GM23248 (cell line): ENCODE measurements at regions not wholly inside any gene's neighbourhood (a gene's known extent, or its start where the extent isn't known, plus 50 kb on each side); places are given as distances from the start of the nearest gene placed in this dataset.
"Not testable (repeated sequence)": the region's sequence is repeated elsewhere in the genome, so short reads cannot be mapped to it uniquely, and the experiment has no call there.

Source experiments
- DNase-seq: peaks from one replicate; pipeline ENCODE4 v3.0.0-alpha.2; 2015
- H2AFZ ChIP-seq: fragments of 200-600 bp; sonication (generic); 2 replicates; pipeline ENCODE4 v1.6.1; 2016; ENCODE audit warnings: antibody characterized with exemption
- H3F3A ChIP-seq: fragments of 200-600 bp; sonication (generic); 2 replicates; pipeline ENCODE4 v1.6.1; 2016; ENCODE audit warnings: mild to moderate bottlenecking, antibody characterized with exemption, mixed run types; ENCODE audit not compliant: insufficient read depth
- H3K27ac ChIP-seq: fragments of 200-600 bp; sonication (generic); 2 replicates; pipeline ENCODE4 v1.5.1; 2016; ENCODE audit warnings: mild to moderate bottlenecking
- H3K27me3 ChIP-seq: fragments of 200-600 bp; sonication (generic); replicated peaks from 2 replicates; pipeline ENCODE4 v1.6.1; 2016; ENCODE audit warnings: mild to moderate bottlenecking; ENCODE audit not compliant: insufficient read depth
- H3K36me3 ChIP-seq: fragments of 200-600 bp; sonication (generic); 2 replicates; pipeline ENCODE4 v1.6.1; 2016; ENCODE audit warnings: low read depth, mild to moderate bottlenecking
- H3K4me1 ChIP-seq: fragments of 200-600 bp; sonication (generic); 2 replicates; pipeline ENCODE4 v1.6.1; 2016; ENCODE audit warnings: mild to moderate bottlenecking; ENCODE audit not compliant: insufficient read depth
- H3K4me2 ChIP-seq: fragments of 200-600 bp; sonication (generic); one replicate; pipeline ENCODE4 v1.6.1; 2016; ENCODE audit warnings: mild to moderate bottlenecking; ENCODE audit not compliant: unreplicated experiment
- H3K4me3 ChIP-seq: fragments of 200-600 bp; sonication (generic); 2 replicates; pipeline ENCODE4 v1.5.1; 2016; ENCODE audit warnings: mild to moderate bottlenecking
- H3K79me2 ChIP-seq: fragments of 200-600 bp; sonication (generic); 2 replicates; pipeline ENCODE4 v1.6.1; 2016; ENCODE audit warnings: mild to moderate bottlenecking; ENCODE audit not compliant: insufficient read depth
- H3K9ac ChIP-seq: fragments of 200-600 bp; sonication (generic); 2 replicates; pipeline ENCODE4 v1.6.1; 2016; ENCODE audit warnings: mild to moderate bottlenecking
- H3K9me2 ChIP-seq: fragments of 200-600 bp; sonication (generic); 2 replicates; pipeline ENCODE4 v1.6.1; 2016; ENCODE audit warnings: mixed run types, mild to moderate bottlenecking, moderate library complexity; ENCODE audit not compliant: insufficient read depth
- H3K9me3 ChIP-seq: fragments of 200-600 bp; sonication (generic); one replicate; pipeline ENCODE4 v1.6.1; 2017; ENCODE audit warnings: low read depth
- H4K20me1 ChIP-seq: fragments of 200-600 bp; sonication (generic); 2 replicates; pipeline ENCODE4 v1.6.0; 2016; ENCODE audit not compliant: insufficient read depth
- EZH2 ChIP-seq: fragments of 200-600 bp; sonication (generic); IDR thresholded peaks from 2 replicates; pipeline ENCODE4 v1.6.1; 2018; ENCODE audit warnings: antibody characterized with exemption, mild to moderate bottlenecking; ENCODE audit not compliant: insufficient read depth, poor library complexity, severe bottlenecking
- EZH2phosphoT487 ChIP-seq: fragments of 200-600 bp; sonication (generic); IDR thresholded peaks from 2 replicates; pipeline ENCODE4 v1.6.1; 2018; ENCODE audit warnings: antibody characterized with exemption, moderate library complexity, mild to moderate bottlenecking, low read depth; ENCODE audit not compliant: insufficient read depth
- WGBS, 2 experiments: methylation state at CpG; one replicate each; pipeline ENCODE4 v1.1.6; 2015 to 2017; ENCODE audit warnings: low lambda C conversion rate in 2 of 2, low coverage in 1 of 2; ENCODE audit errors: missing lambda C conversion rate in 2 of 2; 5-methylcytosine and 5-hydroxymethylcytosine counted together
- in situ Hi-C: fragments of 300-500 bp; cut with MboI; formaldehyde crosslinking; loops from 2 replicates; pipeline ENCODE4 v1.15.0; 2020

GRCh38 chr2:190584980-190585661 is 50.6 kb upstream of the NEMP2 start:
- H3K36me3 ChIP-seq: no peaks in the 10 kb centered on the region
- H3K9ac ChIP-seq: no peak overlapping the region
- no peak for DNase-seq
- H3K9me3 ChIP-seq: no peaks in the 10 kb centered on the region
- H3K27me3 ChIP-seq: no peaks in the 10 kb centered on the region
- in situ Hi-C loops: no loop called here
- no peaks in the 10 kb centered on the region for H3K79me2 ChIP-seq
- no peaks in the 10 kb centered on the region for H3K4me1 ChIP-seq
- no peaks in the 10 kb centered on the region for H3F3A ChIP-seq
- H3K4me2 ChIP-seq: no peak overlapping the region
- H3K27ac ChIP-seq: no peak overlapping the region
- TF ChIP-seq EZH2phosphoT487 (no peak), EZH2 (no peak)
- H3K9me2 ChIP-seq: no peaks in the 10 kb centered on the region
- no peak overlapping the region for H3K4me3 ChIP-seq
- no peaks in the 10 kb centered on the region for H4K20me1 ChIP-seq
- 30 to 32% methylated on average over 2 of the region's 2 CpGs for WGBS, 2 experiments
- H2AFZ ChIP-seq: no peak overlapping the region

- no peaks in the 10 kb centered on the region for H3F3A ChIP-seq
- H3K4me2 ChIP-seq: no peak overlapping the region
- 90 to 94% methylated on average over 4 of the region's 4 CpGs for WGBS, 2 experiments
- no peak overlapping the region for H2AFZ ChIP-seq
- no peak overlapping the region for H3K27ac ChIP-seq
- H4K20me1 ChIP-seq: no peaks in the 10 kb centered on the region
- H3K36me3 ChIP-seq: no peaks in the 10 kb centered on the region
- DNase-seq: no peak
- H3K9ac ChIP-seq: no peak overlapping the region
- no peaks in the 10 kb centered on the region for H3K4me1 ChIP-seq
- H3K4me3 ChIP-seq: no peak overlapping the region
- in situ Hi-C loops: no loop called here
- no peaks in the 10 kb centered on the region for H3K27me3 ChIP-seq
- no peaks in the 10 kb centered on the region for H3K9me3 ChIP-seq
- H3K79me2 ChIP-seq: no peaks in the 10 kb centered on the region
- TF ChIP-seq EZH2 (no peak), EZH2phosphoT487 (no peak)
- no peaks in the 10 kb centered on the region for H3K9me2 ChIP-seq
Observed at GRCh38 chr2:190587106-190587505, 52.6 kb upstream of the NEMP2 start.

GRCh38 chr2:190589008-190589407 is 54.5 kb upstream of the NEMP2 start:
- Histone ChIP-seq H3K79me2 (no peaks in the 10 kb centered on the region), H3K4me1 (no peaks in the 10 kb centered on the region), H4K20me1 (no peaks in the 10 kb centered on the region), H3K9ac (no peak overlapping the region), H2AFZ (no peak overlapping the region), H3K9me3 (no peaks in the 10 kb centered on the region), H3K27me3 (no peaks in the 10 kb centered on the region), H3K4me2 (no peak overlapping the region), H3K27ac (no peak overlapping the region), H3K36me3 (no peaks in the 10 kb centered on the region), H3K4me3 (no peak overlapping the region), H3K9me2 (no peaks in the 10 kb centered on the region), H3F3A (no peaks in the 10 kb centered on the region)
- in situ Hi-C loops: no loop called here
- WGBS, 2 experiments: 81% methylated on average over 1 of the region's 1 CpG
- DNase-seq: no peak
- no peak for TF ChIP-seq EZH2phosphoT487

- no peak overlapping the region for H3K9ac ChIP-seq
- TF ChIP-seq EZH2phosphoT487 (no peak), EZH2 (no peak)
- no peaks in the 10 kb centered on the region for H3K27me3 ChIP-seq
- no peaks in the 10 kb centered on the region for H3F3A ChIP-seq
- no peak overlapping the region for H3K4me2 ChIP-seq
- no peak overlapping the region for H3K27ac ChIP-seq
- no peak for DNase-seq
- 93 to 99% methylated on average over 3 of the region's 3 CpGs for WGBS, 2 experiments
- no peaks in the 10 kb centered on the region for H3K4me1 ChIP-seq
- no peak overlapping the region for H3K4me3 ChIP-seq
- H3K9me2 ChIP-seq: no peaks in the 10 kb centered on the region
- no peaks in the 10 kb centered on the region for H3K79me2 ChIP-seq
- in situ Hi-C loops: no loop called here
- H3K36me3 ChIP-seq: no peaks in the 10 kb centered on the region
- H3K9me3 ChIP-seq: no peaks in the 10 kb centered on the region
- H2AFZ ChIP-seq: no peak overlapping the region
- no peaks in the 10 kb centered on the region for H4K20me1 ChIP-seq
Observed at GRCh38 chr2:190591437-190591836, 56.9 kb upstream of the NEMP2 start.

- Histone ChIP-seq H4K20me1 (no peaks in the 10 kb centered on the region), H3K9me3 (no peaks in the 10 kb centered on the region), H3K79me2 (no peaks in the 10 kb centered on the region), H3K36me3 (no peaks in the 10 kb centered on the region), H3K27me3 (no peaks in the 10 kb centered on the region), H3K9ac (no peak overlapping the region), H3K4me1 (no peaks in the 10 kb centered on the region), H3K9me2 (no peaks in the 10 kb centered on the region), H2AFZ (no peak overlapping the region), H3F3A (no peaks in the 10 kb centered on the region), H3K4me3 (no peak overlapping the region), H3K4me2 (no peak overlapping the region), H3K27ac (no peak overlapping the region)
- WGBS, 2 experiments: 70 to 77% methylated on average over 3 of the region's 3 CpGs
- DNase-seq: peak; percentile 21
- TF ChIP-seq EZH2 (no peak), EZH2phosphoT487 (no peak)
- in situ Hi-C loops: no loop called here
Observed at GRCh38 chr2:190592831-190593230, 56.1 kb upstream of the NAB1 start.

- H3K9ac ChIP-seq, H3K36me3 ChIP-seq, H3K9me3 ChIP-seq, H3K79me2 ChIP-seq, DNase-seq, H3K9me2 ChIP-seq, H3K4me3 ChIP-seq, H3K4me1 ChIP-seq, in situ Hi-C loops, H2AFZ ChIP-seq, H3F3A ChIP-seq, H4K20me1 ChIP-seq, H3K4me2 ChIP-seq, H3K27ac ChIP-seq, H3K27me3 ChIP-seq: not testable (repeated sequence)
- 100% methylated on average over 1 of the region's 1 CpG for WGBS, 2 experiments
Observed at GRCh38 chr2:190595879-190596278, 53.0 kb upstream of the NAB1 start.
